Activated gamma-delta T cell treated with Interleukin-2 at 50 U/mL for 16 hours (primary cell): ENCODE measurements at regions not wholly inside any gene's neighbourhood (a gene's known extent, or its start where the extent isn't known, plus 50 kb on each side); places are given as distances from the start of the nearest gene placed in this dataset.
"Not testable (repeated sequence)": the region's sequence is repeated elsewhere in the genome, so short reads cannot be mapped to it uniquely, and the experiment has no call there.

Source experiments
- DNase-seq: peaks from one replicate; pipeline ENCODE4 v3.0.0-alpha.2; 2020

DNA sequence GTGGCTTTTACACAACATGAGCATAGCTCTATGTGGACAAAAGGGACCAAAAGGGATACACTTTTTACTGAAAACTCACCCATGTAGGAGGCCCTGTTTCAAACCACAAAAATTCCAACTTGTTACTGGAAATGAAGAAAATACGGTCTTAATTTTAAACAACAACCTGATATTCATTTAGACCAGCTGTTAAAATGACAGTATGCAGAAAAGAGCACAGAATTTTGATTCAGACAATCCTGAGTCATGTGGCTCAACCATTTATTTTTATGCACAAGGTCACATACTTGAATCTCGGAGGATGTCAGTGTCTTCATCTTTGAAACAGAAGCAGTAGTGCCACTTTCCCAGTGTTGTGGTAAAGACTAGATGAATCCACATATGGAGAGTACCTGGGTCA lies 426.5 kb upstream of the NFE2L3 start:
- no peak for DNase-seq

DNA sequence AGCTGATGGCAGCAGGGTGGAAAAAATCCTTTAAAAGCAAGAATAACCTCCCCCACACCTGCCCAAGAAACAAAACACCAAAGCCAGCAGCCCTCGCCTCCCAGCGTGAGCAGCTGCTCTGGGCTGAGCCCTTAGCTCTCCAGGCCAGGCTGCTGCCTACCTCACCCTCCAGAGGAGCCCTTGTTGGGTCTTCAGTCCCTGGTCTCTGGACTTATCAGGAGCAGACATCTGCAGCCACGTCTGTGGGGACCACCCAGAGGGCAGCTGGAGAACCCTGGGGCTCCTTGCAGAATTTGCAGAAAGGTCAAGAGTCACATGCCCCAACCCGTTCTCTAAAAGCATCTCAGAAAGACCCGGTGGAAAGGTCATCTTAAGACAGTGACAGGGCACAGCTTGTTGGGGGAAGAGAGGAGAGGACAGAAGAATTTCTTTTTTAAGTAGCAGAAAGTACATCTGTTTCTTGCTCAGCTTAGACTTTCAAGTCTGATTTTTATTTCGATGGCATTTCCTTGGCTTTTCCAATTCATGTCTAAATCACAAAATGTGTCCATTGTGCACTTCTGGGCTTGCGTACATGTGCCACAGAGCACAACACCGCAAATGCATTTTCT lies 425.7 kb upstream of the NFE2L3 start:
- DNase-seq = no peak

DNA sequence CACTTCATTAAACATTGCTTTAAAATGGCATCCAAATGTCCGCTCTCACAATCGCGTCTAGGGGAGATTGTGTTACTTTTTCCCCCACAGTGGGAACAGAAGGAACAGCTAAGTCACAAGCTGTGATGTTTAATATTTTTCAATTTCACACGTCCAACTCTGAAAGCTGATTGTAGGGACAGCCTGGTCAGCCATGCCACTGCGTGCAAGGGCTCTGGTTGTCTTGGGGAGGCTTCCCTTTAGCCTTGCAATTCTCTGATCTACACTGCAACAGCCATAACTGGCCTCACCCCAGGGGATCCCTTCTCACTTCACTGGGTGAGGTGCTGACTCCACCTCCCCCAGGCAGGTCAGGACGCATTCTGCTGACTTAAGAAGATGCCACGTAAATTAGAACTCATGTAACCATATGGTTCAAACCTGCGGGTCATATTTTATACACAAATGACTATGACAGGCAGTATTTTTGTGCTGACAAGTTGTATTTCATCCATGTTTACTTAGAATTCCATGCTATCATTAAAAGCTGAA lies 425.2 kb upstream of the NFE2L3 start:
- DNase-seq = no peak

DNA sequence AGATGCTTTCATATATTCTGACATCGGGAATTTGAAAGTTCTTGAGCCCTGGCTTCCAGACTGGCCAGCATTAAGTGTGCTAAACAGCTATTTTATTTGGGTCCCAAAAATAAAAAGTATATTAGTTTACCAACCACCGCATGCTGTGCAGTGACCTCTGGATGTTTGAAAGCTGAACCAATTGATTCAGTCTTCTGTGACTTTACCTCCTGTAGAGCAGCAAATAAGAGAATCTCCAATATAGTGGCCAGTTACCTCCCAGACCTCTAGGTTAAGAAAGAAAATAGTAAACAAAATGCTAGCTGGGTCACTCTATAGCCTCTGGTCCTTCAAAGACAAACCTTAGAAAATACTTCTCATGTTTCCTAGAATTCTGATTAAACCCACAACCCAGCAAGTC lies 424.6 kb upstream of the NFE2L3 start:
- no peak for DNase-seq

DNA sequence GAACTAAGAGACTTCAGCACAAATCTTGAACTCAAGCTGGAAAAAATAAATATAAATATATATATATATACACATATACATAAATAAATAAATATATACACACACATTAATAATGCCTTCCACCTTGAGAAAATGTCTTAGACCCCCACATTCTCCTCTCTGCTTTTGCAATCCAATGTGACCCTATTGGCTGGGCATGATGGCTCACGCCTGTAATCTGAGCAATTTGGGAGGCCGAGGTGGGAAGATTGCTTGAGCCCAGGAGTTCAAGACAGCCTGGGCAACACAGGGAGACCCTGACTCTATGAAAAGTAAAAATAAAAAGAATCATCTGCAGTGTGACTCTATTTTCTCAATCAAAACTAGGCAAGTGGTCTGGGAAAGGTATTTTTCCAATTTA lies 424.1 kb upstream of the NFE2L3 start:
- no peak for DNase-seq

DNA sequence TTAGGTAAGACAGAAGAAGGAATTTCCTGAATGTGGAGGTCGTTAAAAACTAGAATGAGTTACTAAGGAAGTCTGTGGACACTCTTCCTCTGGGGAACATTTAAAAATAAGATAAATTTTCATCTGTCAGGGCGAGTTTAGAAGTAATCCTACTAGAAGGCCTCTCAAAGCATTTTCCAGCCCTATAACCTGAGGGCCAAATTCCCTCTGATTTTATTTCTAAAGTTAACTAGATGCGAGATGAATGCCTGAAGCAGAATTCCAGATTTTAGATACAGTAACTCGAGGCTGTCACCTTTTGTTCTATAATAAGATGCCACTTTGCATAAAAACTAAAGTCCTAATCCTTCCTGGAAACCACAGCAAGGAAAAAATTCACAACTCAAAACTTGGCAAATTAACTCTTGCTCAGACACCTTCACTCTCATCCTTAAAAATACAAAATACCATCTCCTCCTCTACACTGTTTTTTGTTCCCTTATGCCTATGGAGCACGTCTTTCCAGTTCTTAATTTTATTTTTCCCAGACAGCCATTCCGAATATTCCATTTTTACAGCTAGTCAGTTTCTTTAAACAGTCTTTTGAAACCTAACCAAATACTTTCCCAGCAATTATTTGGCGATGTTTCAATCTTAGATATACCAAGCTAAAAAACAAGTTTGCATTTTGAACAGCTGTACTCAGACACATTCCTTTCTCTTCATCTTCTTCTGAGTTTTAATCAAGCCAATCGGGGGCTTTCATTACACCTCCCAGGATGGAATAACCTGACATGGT lies 420.7 kb upstream of the NFE2L3 start:
- no peak for DNase-seq

DNA sequence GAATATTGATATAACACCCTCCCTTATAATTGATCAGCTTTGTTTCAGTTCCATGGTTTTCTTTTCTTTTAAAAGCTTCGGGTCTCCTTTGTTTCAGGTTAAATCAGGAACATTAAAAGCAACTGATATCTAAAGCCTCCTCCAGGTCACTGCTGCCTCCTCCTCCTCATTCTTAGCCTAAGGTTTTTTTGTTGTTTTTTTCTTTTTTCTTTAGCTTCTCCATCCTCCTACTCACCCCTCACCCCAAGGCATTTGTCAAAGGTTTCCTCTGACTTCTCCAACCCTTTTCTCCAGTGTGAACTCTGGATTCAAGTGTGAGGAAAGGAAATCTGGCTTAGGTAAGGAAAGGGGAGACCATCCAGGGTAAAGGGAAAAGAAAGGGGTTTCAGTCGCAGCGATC lies 420.2 kb upstream of the NFE2L3 start:
- no peak for DNase-seq

DNA sequence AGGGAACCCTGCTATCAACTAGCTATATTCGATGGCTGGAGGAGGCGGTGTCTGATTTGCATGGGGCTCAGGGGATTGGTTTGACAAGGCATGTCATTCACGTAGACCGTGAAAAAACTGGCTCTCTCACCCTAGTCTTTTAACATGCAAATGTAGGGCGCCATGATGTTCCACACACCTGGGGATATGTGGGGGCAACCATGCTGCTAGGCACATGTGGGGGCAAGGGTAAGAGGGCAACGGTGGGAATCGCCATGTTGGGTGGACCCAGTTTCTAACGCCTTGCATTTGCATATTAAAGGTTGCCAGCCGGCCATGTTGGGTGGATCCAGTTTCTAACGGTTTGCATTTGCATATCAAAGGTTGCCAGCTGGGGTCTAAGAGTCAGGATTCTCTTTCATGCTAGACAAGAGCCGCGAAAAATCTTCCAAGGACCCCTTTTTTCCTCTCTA lies 419.2 kb upstream of the NFE2L3 start:
- no peak for DNase-seq

DNA sequence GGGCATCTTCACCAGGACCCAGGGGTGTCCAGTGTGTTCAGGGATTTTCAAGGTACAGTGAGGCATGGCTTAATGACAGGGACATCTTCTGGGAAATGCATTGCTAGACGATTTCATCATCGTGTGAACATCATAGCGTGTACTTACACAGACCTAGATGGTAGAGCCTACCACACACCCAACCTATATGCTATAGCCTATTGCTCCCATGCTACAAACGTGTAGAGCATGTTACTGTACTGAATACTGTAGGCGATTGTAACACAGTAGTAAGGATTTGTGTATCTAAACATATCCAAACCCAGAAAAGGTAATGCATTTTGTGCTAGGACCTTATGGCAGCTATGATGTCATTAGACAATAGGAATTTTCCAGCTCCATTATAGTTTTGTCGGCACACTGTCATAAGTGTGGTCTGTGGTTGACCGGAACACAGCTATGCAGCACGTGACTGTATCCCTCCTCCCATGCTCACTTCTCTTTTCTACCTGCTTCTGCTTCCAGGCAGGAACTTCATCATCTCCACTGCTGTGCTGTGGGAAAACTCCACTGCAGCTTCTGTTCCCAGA lies 416.2 kb upstream of the NFE2L3 start:
- DNase-seq = no peak

DNA sequence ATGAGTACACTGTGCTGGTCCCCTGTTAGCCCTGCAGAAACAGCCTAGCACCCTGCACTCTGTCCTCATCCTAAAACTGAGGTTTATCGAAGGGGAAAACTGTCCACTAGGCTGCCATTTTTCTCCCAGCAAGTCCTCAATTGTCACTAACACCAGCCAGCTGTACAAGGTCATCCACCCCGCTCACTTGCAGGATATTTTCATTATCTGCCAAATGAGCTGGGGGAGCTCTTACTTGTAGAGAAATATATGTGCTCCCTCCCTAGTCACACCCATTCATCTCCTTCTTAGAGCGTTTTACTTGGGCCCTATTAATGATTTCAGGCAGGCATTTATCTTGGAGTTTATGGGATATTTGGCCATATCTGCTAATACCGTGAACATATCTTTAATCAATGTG lies 413.5 kb upstream of the NFE2L3 start:
- DNase-seq = no peak

DNA sequence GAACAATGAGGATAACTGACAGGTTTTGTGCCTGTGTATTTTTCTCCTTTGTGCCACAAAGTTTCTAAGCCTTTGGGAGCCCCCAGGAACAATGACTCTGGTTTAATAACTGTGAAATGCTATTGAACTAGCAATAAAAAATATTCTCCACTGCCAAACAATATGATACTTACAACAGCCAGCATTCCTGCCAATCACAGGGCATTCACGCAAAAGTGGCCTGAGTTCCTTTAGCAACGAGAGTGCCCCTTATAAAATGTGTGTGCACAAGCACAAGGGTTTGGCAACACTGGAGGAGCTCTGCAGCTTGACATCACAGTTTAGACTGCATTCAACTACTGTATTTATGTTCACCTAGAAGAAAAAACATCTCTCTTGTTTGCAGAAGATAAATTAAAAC lies 412.9 kb upstream of the NFE2L3 start:
- DNase-seq = no peak

DNA sequence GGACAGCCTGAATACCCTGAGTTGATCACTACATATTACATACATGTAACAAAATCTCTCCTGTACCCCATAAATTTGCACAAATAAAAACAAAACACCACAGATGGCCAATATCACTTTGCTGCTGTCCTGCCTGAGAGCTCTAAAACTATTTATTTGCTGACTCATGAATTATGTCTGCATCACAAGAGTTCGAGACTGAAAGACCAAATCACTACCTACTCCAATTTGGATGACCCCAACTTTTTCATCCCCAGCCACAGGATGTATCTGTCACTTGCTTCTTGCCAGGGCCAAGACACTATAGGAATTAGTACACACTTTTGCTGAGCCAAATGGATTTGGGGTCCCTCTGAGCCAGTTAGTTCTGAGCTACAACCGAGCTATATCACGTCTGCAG lies 409.7 kb upstream of the NFE2L3 start:
- DNase-seq = no peak

DNA sequence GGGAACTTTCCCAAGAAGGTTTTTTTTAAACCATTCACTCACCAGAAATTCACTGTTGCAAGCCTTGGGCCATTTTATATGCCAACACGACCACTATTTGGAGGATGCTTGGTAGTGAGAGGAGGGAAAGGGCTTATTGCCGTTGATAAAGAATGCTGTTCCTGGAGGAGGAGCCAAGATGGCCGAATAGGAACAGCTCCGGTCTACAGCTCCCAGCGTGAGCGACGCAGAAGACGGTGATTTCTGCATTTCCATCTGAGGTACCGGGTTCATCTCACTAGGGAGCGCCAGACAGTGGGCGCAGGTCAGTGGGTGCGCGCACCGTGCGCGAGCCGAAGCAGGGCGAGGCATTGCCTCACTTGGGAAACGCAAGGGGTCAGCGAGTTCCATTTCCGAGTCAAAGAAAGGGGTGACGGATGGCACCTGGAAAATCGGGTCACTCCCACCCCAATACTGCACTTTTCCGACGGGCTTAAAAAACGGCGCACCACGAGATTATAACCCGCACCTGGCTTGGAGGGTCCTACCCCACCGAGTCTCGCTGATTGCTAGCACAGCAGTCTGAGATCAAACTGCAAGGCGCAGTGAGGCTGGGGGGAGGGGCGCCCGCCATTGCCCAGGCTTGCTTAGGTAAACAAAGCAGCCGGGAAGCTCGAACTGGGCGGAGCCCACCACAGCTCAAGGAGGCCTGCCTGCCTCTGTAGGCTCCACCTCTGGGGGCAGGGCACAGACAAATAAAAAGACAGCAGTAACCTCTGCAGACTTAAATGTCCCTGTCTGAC lies 408.1 kb upstream of the NFE2L3 start:
- DNase-seq = not testable (repeated sequence)

DNA sequence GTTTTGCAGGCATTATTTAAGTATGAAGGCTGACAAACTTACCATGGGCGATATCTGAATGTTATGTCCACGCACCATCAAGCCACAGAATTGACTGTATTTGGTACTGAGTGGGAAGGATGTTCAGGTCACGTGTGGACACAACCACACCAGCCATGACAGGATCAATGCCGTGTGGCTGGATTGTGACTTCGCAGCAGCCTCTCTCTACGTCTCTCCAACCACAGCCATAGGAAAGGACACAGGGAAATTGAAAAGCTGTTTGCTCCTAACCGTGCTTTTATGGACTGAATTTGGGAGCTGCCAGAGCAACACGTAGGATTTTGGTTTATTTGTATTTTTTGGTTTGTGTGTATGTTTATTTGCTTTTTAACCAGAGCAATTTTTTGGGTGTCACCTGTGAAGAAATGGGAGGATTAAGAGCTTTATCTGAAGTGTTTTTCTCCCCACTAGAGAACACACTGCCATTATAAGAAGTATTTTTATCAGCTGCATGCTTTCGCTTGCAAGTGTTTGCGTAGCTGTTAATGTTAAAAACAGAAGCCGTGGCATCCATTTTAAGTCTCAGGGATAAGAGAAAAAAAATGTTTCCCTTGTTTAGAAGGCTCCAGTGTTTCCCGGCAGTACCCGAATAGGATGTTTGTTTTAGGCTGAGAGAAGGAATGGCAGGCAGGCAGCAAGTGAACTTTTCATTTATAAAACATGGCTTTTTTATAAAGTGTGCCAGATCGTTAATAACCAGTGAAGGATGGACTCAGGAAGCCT lies 401.1 kb upstream of the NFE2L3 start:
- no peak for DNase-seq

DNA sequence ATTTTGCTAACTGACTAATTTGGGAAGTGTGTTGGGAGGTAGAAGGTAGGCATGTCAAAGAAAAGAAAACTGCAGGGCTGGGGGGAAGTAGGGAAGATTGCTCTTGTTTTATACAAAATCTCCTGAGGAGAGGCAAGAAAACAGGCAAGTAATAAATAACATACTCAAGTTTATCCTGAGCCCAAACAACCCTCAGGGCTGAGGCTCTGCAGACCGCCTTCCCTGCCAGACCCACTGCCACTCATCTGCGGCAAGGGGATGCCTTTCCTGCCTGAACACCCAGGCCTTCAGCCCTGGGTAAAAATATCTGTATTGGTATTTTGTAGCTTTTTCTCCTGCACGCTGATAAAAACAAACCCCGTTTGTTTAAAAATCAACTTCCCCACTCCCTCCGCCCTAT lies 399.8 kb upstream of the NFE2L3 start:
- no peak for DNase-seq

DNA sequence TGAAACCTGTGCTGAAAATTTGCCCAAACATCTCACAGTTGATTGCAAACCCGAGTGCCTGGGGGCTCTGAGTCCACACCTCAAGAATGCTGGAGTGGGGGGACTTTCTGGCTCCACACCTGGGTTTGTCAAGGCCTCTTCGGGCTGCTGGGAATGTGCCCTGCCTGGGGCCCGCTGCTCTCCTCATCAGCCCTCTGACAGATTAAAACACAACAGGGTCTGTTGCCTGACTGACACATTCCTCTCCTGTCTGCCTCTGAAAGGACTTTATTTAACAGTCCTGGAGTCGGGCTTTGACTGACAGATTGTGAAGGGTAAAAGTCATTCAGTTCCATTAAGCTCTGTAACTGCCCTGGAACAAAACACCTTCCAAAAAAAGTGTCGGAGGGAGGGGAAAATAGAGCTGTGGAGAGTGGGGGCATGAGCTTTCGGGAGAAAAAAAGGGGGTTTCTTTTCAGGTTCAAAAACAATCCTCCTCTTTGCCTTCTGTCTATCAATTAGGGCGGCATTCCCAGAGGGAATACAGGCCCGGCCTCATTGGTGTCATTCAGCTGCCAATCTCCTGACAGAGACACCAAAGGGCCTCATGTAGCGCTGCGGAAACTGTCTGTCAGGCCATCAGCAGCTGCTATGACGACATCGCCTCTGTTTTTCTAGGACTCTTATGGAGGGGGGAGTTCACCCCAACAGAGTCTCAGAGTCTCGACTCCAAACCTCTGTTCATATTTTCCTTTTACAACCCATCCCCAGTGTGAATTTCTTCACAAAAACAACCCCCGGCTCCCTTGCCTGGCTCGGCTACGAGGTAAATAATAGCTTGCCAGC lies 398.8 kb upstream of the NFE2L3 start:
- DNase-seq = no peak

DNA sequence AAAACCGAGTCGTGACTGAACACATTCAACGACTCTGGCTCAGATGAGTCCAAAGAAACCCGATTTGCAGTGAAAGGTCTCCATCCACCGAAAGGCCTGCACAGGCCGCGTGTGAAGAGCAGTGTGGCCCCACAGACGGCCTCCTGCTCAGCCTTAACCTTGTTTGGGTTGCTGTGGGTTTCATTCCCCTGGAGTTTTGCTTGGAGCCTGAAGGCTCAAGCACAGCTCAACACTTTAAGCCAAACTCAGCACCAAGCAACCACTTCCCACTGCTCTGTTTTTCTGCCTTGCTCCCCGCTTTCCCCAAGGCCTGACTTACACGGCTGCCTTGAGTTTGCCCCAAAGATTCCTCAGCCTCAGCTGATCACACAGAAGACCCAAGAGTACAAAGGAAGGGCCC lies 398.2 kb upstream of the NFE2L3 start:
- no peak for DNase-seq

DNA sequence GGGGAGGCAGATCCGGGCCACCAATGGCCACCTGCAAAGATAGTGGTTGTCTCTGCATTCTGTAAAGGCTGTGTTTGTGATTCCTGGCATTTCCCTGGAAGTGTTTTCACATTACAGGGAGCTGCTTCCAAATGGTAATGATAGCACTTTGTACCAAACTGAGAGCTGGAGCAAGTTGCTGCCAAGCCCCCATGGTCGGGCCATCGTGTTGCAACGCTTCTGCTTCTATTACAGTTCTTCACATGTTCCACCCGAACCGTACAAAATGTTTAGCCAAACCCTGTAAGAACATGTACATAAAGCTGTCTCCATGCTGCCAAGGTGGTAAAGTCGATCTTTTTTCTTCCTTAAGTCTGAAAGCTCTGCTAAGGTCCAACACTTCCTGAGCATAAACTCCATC lies 397.7 kb upstream of the NFE2L3 start:
- DNase-seq = no peak

DNA sequence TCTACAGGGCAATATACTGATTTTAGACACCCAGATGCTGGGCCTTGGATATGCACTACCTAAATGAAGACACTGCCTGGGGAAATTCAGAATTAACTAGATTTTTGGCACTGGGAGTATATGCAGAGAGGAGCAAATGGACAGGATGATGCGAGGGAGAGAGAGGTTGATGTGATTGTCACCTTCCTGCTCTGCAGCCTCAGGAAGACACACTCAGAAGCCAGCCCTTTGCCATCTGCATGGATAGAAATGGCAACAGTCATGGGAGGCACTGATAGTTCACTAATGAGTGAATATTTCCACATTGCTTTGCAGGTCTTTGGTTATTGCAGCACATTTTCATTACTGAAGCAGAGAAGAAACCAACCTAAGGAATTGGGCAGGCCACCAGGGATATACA lies 397.2 kb upstream of the NFE2L3 start:
- no peak for DNase-seq

DNA sequence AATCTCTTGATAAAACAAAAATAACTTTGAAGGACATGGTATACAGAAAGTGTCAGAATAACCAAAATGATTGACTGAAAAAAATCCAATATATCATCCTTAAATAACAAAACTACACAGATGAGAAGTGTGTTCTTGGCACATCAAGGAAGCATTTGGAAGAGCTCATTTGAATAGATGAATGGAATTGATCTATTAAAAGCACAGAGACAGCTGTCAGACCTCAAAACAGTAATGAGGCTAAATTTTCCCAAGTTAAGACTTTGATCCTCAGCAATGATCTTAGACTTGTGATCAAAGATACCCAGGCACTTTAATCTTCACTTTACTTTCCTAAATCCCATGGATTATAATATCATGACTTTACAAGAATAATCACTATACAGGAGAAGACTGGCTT lies 395.4 kb upstream of the NFE2L3 start:
- no peak for DNase-seq

DNA sequence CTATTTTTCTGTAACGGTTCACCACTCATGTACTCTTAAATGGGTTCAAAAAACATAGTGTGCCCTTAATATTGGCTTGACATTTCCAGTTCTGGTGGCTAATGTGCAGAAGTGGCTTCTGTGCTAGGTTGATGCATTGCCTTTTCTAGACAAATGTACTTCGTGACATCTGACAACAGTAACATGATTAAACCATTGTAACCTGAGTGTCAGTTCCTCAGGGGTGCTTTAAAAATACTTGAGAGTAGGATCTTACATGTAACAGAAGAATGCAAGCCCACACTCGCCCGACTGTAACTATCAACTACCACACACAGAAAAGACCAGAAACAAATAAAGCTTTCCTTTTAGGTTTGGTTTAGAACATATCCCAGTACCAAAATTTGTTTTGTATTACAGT lies 393.4 kb upstream of the NFE2L3 start:
- no peak for DNase-seq

DNA sequence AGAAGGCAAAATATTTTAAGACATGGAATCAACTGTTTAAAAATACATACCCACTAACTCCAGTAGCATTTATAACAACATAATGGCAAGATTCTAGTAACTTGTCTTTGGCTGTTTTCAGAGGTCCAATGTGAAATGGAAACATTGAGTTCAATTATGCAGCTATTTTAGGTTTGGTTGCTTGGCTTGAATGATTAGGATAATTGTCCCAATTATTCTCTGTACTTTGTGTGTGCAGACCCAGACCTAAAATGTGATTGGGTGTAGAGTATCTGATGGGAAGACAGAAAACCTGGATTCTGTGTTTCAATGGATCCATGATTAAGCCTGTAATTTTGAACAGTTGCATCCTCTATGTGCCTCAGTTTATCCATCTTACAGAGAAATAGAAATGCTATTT lies 392.7 kb upstream of the NFE2L3 start:
- DNase-seq = no peak
